Stimulated activated CD4-positive, alpha-beta T cell treated with anti-CD3 and anti-CD28 coated beads, Interleukin-12 subunit alpha, Interleukin-12 subunit beta, amount 100 ng/mL, for 4 hours (primary cell): ENCODE measurements at regions not wholly inside any gene's neighbourhood (a gene's known extent, or its start where the extent isn't known, plus 50 kb on each side); places are given as distances from the start of the nearest gene placed in this dataset.

Experiments used
- DNase-seq: peaks from one replicate; pipeline ENCODE4 v3.0.0-alpha.2; 2020

- DNase-seq, result no peak
Observed at GRCh38 chr4:157957905-157958304, 214.9 kb downstream of the GASK1B start.

DNA sequence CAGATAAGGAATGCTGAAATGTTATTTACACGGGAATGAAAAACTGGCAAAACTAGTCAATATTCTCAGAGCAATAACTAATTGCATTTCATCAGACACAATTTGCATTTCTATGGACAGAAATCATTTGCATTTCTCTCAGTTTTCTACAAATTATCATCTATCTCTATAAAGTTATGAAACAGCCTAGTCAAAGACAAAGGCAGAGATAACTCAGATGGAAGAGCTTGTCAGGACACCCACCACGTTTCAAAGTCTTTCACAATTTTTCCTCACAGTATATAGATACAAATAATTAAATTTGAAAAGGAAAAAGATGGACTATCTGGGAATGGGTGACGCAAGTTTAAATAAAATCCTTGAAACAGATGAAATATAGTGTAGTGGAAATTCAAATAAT is 230.8 kb downstream of the GASK1B start:
- no peak for DNase-seq

DNA sequence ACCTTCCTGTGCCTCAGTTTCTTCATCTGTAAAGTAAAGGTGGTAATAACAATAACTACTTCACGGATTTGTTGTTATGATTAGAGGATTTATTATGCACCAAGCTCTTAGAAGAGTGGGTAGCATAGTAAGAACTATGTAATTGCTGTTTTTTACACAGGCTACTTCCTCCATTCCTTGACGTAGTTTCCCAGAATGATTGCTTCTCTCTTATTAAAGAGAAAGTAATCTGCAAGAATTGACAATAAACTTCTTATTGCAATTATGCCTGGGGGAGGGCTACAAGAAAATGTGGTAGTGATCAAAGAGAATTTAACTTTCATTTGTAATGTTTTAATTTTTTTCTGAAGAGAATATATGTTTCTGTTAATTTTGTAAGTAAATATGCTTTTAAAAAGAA is 238.7 kb downstream of the GASK1B start:
- DNase-seq, result no peak

- DNase-seq, result no peak
Observed at GRCh38 chr4:157932936-157933335, 239.9 kb downstream of the GASK1B start.

GRCh38 chr4:157929486-157929885 is 243.3 kb downstream of the GASK1B start:
- no peak for DNase-seq

GRCh38 chr4:157918036-157918832 is 254.6 kb downstream of the GASK1B start:
- no peak for DNase-seq

DNA sequence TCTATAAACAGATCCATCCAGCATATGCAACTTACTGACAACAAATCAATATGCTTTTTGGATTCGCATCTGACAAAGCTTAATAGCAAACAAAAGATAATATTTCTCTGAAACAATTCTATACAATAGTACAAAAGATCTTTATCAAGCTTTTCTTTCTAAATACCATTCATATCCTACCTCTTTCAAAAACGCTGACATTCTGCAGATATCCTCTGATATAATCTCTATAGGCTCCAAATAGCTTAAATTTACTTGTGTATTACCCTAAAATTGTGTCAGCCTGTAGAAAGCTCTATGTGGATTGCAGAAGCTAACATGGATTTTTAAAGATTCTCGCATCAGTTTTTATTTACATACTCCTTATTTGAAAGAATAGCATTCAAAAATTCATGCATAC is 260.6 kb downstream of the GASK1B start:
- no peak for DNase-seq

- no peak for DNase-seq
Observed at GRCh38 chr4:157911662-157912061, 261.2 kb downstream of the GASK1B start.

- DNase-seq, result no peak
Observed at GRCh38 chr4:157908691-157909090, 264.1 kb downstream of the GASK1B start.

DNA sequence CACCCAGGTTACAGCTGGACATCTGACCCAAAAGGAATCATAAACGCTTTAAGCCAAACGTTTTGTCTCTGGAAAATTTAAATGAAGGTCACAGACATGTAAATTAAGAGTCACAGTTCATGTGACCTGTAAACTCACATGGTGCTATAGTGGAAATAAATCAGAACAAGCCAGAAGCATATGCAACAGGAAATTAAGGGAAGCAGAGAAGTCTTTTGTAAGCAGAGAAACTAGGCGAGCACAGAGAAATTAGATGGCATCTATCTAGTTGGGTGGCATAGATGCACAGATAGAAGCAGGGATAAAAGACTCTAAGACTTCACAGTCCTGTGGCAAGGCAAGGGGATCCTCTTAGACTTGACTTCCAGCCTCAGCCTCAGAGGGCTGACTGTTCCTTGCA is 264.8 kb downstream of the GASK1B start:
- no peak for DNase-seq

GRCh38 chr4:157907226-157907946 is 265.4 kb downstream of the GASK1B start:
- DNase-seq, result no peak

DNA sequence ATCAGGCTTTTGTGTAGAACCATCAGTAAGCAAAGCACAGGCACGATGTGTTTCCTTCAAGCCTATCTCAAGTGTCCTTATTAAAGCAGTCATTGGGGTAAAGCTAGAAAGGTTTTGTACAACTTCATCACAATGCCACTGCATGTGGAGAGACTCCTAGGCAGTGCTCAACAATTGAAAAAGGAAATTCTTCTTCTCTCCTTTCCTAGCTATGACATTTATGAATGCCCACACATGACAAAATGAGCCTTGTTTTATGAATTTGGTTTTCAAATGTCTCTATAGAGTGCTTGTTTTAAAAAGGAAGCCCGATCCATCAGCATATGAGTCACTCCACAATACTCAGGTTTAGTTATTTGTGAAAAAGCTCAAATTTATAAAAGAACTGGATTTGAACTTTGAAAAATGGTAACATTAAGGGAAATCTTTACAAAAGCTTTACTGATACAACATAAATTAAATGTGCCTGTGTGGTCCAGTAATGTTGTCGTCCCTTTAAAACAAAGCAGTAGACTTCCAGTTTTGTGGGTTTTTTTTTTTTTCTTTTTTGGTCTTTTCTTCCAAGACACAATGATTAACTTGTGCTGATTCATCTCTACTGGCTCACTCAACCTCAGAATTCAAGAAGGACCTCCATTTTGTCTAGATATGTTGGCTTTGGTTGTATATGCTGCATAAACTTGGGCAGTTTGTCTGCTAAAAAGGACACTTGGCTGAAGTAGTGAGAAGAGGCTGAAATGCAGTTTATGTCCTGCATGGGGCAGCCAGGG is 273.8 kb downstream of the GASK1B start:
- DNase-seq, result no peak

GRCh38 chr4:157897855-157898370 is 274.9 kb downstream of the GASK1B start:
- no peak for DNase-seq

DNA sequence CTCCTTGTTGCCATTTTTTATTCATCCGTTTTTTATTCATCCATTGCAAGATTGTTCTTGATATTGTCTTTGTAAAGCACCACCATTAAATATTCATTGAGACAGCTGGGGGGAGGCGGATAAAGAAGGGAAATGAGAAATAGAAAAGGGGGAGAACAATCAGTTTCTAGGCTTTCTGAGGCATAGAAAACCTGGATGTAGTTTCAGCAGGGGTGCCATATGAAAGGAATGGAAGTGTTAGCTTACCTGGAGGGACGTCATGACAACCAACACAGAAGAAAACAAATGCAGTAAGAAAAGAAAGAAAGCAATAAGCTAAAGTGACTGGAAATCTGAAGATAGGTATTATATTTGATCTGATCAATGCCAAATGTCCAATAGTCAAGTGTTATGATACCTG is 276.1 kb downstream of the GASK1B start:
- DNase-seq, result no peak

DNA sequence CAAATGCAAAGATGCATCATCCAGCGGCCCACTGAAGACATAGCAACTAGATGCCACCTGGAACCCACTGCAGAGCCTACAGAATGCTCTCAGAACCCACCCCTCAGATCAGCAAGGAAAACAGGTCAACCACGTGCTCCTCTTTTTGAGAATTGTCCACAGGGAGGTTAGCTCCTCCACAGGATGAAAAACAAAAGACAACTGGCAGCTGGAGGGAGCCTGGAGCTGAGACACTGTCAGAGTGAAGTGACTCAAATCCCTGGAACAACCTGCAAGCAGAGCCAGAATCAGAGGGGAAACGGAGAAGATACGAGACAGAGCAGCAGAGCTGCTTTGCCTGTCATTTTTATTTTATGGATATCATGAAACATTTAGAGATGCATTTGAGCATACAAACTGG is 277.6 kb downstream of the GASK1B start:
- no peak for DNase-seq

DNA sequence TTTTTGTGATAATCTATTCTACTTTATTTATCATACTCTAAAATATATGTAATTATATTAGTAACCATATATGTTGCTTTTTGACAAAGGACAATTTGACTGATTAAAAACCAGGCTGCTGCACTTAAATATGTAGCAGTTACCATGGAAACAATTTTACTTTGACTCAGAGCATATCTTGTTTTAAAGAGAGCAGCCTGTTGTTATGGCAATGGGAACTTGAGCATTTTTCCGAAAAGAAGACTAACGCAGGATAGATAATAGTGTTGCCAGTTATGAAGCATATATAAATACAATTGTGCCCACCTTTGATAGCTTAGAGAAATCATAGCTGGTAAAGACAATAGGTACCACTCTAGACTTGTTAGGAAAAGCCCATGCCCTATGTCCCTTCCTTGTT is 283.0 kb downstream of the GASK1B start:
- no peak for DNase-seq

DNA sequence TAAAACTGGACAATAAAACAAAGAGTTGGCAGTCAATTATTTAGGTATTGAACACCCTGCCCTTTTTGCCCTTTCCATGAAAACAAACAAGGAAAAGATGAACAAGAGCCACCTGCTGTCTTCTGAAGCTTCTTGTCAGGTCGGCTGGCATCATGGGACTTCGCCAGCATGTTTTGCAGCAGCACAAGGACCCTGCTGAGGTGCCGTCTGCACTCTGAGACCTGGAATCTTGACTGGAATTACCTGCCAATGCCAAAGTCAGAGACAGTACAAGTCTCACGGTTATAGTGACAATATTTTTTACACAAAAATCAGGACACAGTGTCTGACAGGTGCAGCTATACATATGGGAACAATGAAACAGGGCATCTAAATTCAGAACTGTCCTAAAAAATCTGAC is 284.5 kb downstream of the GASK1B start:
- DNase-seq, result no peak

DNA sequence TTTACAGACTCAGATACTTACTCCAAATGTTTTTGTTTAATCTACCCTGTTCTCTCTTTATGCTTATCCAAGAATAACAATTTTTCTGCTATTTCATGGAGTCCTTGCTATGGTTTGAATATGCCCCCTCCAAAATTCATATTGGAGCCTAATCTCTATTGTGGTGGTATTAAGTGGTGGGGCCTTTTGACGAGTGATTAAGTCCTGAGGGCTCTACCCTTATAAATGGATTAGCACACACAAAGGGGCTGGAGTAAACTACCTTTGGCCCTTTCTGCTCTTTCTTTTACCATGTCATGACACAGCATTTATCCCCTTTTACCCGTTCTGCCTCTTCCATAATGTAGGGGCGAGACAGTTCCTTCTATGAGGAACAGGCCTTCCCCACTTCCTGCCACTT is 285.5 kb downstream of the GASK1B start:
- DNase-seq, result no peak

DNA sequence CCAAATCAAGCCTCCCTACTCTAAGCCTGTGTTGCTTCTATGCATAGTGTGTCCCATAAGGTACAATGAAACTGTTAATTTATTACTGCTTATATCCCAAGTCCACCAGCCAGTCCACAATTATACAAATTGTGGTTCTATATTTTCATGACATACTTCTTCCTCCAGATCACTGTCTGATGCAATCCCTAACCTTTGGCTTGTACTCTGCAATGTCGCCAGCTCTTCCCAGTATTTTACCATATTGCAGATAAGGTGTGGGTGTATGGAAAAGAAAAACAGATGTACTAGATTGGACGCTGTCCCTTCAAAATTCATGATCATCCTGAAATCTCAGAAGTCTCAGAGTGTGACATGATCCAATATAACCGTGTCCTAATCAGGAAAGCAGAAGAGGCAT is 286.2 kb downstream of the GASK1B start:
- DNase-seq, result no peak

DNA sequence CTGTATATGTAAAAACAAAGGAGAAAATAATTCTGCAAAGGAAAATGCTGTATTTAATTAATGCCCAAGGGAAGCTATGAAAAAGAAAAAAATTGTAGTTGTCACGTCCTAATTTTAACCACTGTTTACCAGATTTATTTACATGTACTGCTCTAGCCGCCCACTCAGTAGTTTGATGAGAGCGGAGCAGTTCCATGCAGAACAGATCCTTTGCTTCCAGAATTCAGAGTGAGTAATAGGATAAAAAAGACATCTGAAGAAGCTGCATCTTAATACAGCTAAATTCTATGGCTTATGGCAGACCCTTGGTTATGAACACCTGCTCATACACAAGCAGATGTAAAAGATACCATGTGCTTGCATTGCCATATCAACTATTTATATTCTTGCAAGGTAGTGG is 287.0 kb downstream of the GASK1B start:
- no peak for DNase-seq

DNA sequence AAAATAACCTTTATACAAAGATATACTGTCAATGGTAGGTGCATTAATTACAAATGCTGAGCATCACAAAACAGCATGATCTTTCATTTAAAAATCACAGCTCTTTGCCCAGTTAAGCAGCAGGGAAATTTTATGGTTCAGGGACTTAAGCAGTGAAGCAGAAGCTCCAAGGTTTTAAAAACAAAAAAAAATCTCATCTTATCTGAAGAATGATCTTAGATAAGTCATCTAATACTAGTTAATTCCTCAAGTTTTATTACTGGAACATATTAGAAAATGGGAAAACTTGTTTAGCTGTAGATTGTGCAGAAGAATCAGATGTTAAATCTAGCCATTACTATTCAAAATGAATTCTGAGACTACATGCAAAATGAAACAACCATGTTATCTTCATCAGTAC is 289.9 kb downstream of the GASK1B start:
- no peak for DNase-seq

DNA sequence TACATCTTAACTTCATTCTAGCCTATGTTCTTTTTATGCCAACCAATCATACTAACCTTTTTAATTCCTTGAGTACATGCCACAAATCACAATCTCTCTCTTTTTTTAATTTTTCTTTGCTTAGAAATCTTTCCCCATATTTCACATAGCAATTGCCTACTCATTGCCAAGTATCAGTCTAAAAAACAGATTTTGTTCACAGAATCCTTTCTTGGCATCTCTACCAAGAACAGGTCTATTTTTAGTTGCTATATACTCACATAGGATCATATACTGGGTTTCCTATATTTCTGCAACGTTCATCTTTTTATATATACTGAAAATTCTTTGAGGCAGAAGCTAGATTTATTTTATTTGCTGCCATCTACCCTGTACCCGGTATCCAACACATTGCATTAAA is 292.1 kb downstream of the GASK1B start:
- no peak for DNase-seq

- DNase-seq, result no peak
Observed at GRCh38 chr4:157854819-157855218, 318.0 kb downstream of the GASK1B start.

DNA sequence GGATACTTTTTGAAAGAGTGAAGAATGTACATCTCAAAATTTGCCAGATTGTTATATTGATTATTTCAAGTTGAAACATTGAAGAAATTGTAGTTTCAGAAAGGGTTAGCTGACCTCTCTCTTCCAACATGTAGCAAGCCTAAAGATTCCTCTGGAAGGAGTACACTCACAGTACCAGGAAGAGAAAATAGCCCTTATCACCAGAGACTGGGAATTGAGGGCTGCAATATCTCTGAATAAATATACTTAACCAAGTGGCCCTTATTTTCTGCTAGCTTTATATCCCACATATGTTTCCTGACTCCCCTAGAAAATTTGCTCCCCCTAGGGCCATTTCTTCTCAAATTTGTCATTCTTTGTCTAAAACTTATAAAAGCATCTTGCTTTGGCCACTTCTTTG is 332.2 kb downstream of the GASK1B start:
- no peak for DNase-seq
